Fibroblast of skin of scalp (primary cell): ENCODE measurements at regions not wholly inside any gene's neighbourhood (a gene's known extent, or its start where the extent isn't known, plus 50 kb on each side); places are given as distances from the start of the nearest gene placed in this dataset.

ENCODE experiments used
- DNase-seq: peaks from one replicate; pipeline ENCODE4 v3.0.0-alpha.2; 2013

- DNase-seq, result no peak
Observed at GRCh38 chr9:18398038-18398437, 75.9 kb upstream of the ADAMTSL1 start.

- DNase-seq, result no peak
Observed at GRCh38 chr9:18404434-18405029, 69.4 kb upstream of the ADAMTSL1 start.

- peak; percentile 75 for DNase-seq
Observed at GRCh38 chr9:18405240-18405639, 68.7 kb upstream of the ADAMTSL1 start.

- DNase-seq, result no peak
Observed at GRCh38 chr9:18410983-18411382, 63.0 kb upstream of the ADAMTSL1 start.

GRCh38 chr9:18421391-18421790 lies 52.6 kb upstream of the ADAMTSL1 start:
- DNase-seq, result no peak

- DNase-seq, result no peak
Observed at GRCh38 chr9:18422296-18423036, 51.5 kb upstream of the ADAMTSL1 start.

- no peak for DNase-seq
Observed at GRCh38 chr9:18423791-18424531, 50.0 kb upstream of the ADAMTSL1 start.
